PFSK-1 (cell line): ENCODE measurements at regions not wholly inside any gene's neighbourhood (a gene's known extent, or its start where the extent isn't known, plus 50 kb on each side); places are given as distances from the start of the nearest gene placed in this dataset.

Source experiments
- FOXP2 ChIP-seq: optimal IDR thresholded peaks from 2 replicates; pipeline ENCODE3; 2011; ENCODE audit warnings: borderline replicate concordance, control low read depth, inconsistent platforms; ENCODE audit not compliant: insufficient read depth; ENCODE audit errors: extremely low read length, extremely low read depth
- POLR2AphosphoS5 ChIP-seq: IDR thresholded peaks from 2 replicates; pipeline ENCODE4 v1.6.1; 2012; ENCODE audit warnings: low read depth, mild to moderate bottlenecking, control low read depth, low read length, moderate library complexity
- REST ChIP-seq, 2 experiments: IDR thresholded peaks; 2 replicates each; pipeline versions ENCODE4 v1.6.1 to v1.8.0; 2011 to 2012; ENCODE audit warnings: low read depth in 2 of 2, low read length in 2 of 2, control low read depth in 1 of 2, inconsistent platforms in 1 of 2, mild to moderate bottlenecking in 1 of 2, moderate library complexity in 1 of 2; ENCODE audit not compliant: insufficient read depth in 1 of 2
- SIN3A ChIP-seq: IDR thresholded peaks from 2 replicates; pipeline ENCODE4 v1.6.1; 2012; ENCODE audit warnings: mild to moderate bottlenecking, low read length, moderate library complexity, borderline replicate concordance; ENCODE audit not compliant: insufficient read depth
- TAF1 ChIP-seq: IDR thresholded peaks from 2 replicates; pipeline ENCODE4 v1.6.1; 2012; ENCODE audit warnings: low read length, control low read depth, borderline replicate concordance; ENCODE audit not compliant: insufficient read depth

GRCh38 chr1:218771931-218772330, 401.7 kb upstream of the LYPLAL1 start:
- no peak for TF ChIP-seq TAF1
- no peak for TF ChIP-seq POLR2AphosphoS5
- no peak for TF ChIP-seq REST (IDR thresholded peaks at IDR 0.05; ENCODE audit: insufficient read depth in 1 of 2, low read depth in 2 of 2, low read length in 2 of 2)
- no peak for TF ChIP-seq FOXP2
- no peak for TF ChIP-seq SIN3A

GRCh38 chr1:218772575-218772974, 401.1 kb upstream of the LYPLAL1 start:
- no peak for TF ChIP-seq FOXP2
- TF ChIP-seq POLR2AphosphoS5: no peak
- TF ChIP-seq SIN3A: no peak
- no peak for TF ChIP-seq TAF1
- TF ChIP-seq REST (IDR thresholded peaks at IDR 0.05; ENCODE audit: insufficient read depth in 1 of 2, low read depth in 2 of 2, low read length in 2 of 2): no peak

- TF ChIP-seq FOXP2 (no peak), SIN3A (no peak), POLR2AphosphoS5 (no peak)
Observed at GRCh38 chr1:218775501-218776021, 398.1 kb upstream of the LYPLAL1 start.

- TF ChIP-seq TAF1 (no peak), REST (IDR thresholded peaks at IDR 0.05; ENCODE audit: insufficient read depth in 1 of 2, low read depth in 2 of 2, low read length in 2 of 2) (no peak), FOXP2 (no peak)
Observed at GRCh38 chr1:218778257-218779126, 395.2 kb upstream of the LYPLAL1 start.

GRCh38 chr1:218779341-218780100, 394.2 kb upstream of the LYPLAL1 start:
- TF ChIP-seq POLR2AphosphoS5: no peak
- TF ChIP-seq REST (IDR thresholded peaks at IDR 0.05; ENCODE audit: insufficient read depth in 1 of 2, low read depth in 2 of 2, low read length in 2 of 2): no peak
- no peak for TF ChIP-seq TAF1
- TF ChIP-seq SIN3A: no peak
- no peak for TF ChIP-seq FOXP2
